GM21528 (cell line): ENCODE measurements at regions not wholly inside any gene's neighbourhood (a gene's known extent, or its start where the extent isn't known, plus 50 kb on each side); places are given as distances from the start of the nearest gene placed in this dataset.
"Not testable (repeated sequence)": the region's sequence is repeated elsewhere in the genome, so short reads cannot be mapped to it uniquely, and the experiment has no call there.

Experiments
- ATAC-seq: cut with Tn5 transposase; IDR thresholded peaks from one replicate; pipeline ENCODE4 v1.9.1; 2021; ENCODE audit warnings: mild to moderate bottlenecking, moderate library complexity; ENCODE audit not compliant: unreplicated experiment, low FRiP score

DNA sequence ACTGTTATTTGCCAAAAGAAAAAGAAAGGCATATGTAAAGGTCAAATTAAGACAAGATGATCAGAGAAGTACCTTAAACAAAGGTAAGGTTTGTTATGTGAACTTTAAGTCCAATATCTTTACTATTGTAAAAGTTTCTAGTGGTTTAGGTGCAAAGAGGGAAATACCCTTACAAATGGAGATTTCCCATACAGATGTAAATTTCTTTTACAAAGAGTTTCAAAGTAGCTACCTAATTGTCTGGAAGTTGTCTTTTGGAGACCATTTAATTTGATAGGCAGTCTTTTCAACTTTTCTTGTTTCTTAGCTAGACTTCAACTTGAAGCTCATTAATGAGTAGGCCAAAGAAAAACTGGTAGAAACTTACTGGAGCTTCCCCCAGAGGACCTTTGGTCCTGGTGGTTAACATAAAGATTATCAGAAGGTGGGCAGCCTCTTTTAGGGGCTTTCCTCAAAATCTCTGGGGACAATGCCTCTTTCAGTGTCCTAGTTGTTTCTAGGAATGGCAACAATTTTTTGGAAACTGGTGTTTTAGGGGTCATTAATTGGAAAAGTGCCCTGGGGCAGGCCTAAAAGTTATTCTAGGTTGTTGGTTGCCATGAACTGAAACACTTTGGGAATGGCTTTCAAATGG is 297.3 kb downstream of the GUCY2F start:
- no peak for ATAC-seq

DNA sequence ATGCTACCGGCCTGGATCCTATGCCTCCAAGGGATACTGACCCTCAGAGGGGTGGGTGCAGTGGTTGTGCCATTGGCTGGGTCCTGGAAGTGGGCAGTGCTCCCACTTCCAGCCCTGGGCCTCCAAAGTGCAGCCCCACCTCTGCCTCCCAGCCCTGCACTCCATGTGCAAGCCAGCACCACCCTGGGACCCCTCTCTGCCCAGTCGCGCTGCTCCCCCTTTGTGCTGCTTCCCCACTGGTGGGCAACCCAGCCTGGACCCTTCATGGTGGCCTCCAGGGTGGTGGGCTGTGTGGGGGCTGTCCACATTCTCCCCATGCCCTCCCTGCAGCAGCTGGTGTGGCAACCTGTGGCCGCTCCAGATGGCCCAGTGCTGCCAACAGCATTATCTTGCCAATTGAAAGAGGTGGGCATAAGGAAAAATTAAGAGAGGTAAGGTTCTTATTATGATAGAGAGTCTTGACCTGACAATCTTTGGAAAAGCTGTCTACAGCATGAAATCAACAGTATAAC is 309.7 kb downstream of the GUCY2F start:
- no peak for ATAC-seq

DNA sequence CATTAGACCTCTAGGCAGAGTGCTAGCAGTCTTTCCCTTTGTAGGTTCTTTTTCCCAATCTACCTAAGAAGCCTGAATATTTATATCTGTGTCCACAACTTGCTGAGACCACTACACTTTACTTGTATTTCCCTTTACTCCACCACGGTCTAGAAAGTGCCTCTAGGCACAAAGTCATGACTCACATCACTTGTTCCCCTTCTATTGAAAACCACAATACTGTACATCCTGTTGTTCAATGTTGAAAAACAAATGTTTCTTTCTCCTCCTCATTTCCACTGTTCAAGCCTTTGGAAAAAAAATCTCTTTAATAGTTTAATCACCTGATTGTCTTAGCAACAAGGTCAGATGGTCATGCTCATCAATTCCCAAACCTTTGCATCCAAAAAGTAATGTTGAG is 326.7 kb downstream of the GUCY2F start:
- ATAC-seq = no peak

DNA sequence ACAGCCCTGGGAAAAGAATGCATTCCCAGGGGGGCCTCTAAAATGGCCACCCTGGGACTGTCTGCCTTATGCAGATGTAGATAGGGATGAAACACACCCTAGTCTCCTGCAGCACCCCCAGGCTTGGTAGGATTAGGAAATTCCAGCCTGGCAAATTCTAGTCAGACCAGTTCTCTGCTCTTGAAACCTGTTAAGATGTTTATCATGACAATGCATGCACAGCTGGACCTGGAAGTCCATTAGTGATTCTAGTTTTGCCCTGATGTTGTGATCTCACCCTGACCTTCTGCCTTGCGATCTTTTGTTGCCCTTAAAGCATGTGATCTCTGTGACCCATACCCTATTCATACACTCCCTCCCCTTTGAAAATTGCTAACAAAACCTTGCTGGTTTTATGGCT is 337.7 kb downstream of the GUCY2F start:
- ATAC-seq = not testable (repeated sequence)

DNA sequence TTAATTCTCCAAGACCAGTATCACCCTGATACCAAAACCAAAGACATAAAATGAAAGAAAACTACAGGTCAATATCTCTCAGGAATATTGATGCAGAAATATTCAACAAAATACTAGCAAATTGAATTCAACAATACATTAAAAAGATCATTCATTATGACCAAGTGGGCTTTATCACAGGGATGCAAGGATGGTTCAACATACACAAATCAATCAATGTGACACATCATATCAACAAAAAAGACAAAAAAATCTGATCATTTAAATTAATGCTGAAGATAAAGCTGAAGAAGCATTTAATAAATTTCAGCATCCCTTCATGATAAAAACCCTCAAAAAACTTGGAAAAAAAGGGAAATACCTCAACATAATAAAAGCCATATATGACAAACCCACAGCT is 341.4 kb downstream of the GUCY2F start:
- ATAC-seq = no peak

GRCh38 chrX:109134777-109135176 is 347.1 kb downstream of the GUCY2F start:
- no peak for ATAC-seq

GRCh38 chrX:109125304-109125703 is 356.6 kb downstream of the GUCY2F start:
- no peak for ATAC-seq

- ATAC-seq = no peak
Observed at GRCh38 chrX:109089359-109089758, 353.0 kb upstream of the IRS4 start.

DNA sequence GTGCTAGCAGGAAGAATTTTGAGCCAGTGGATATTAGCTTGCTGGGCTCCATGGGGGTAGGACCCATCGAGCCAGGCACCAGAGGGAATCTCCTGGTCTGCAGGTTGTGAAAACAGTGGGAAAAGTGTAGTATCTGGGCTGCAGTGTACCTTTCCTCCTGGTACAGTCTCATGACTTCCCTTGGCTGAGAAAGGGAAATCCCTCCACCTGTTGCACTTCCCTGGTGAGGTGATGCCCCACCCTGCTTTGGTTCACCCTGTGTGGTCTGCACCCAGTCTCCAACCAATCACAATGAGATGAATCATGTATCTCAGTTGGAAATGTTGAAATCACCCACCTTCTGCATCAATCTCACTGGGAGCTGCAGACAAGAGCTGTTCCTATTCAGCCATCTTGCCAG is 341.4 kb upstream of the IRS4 start:
- no peak for ATAC-seq

- ATAC-seq = not testable (repeated sequence)
Observed at GRCh38 chrX:109054181-109054581, 317.8 kb upstream of the IRS4 start.

DNA sequence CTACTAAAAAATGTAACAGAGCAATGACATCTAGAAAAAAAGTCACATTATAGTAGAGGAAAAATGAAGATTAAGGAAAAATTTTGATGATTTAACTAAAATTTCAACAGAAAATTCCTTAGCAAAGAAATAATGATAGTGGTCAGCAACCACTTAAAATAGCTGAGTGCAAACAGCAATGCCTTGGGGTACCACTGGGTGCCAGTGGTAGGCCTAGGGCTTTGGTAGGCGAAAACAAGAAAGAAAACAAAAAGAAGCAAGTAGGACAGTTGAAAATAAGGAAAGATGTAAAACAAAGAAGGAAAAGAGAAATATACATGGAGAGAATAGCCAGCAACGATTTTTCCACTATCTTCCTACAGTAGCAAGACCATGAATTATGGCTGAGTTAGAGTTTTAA is 313.5 kb upstream of the IRS4 start:
- no peak for ATAC-seq

DNA sequence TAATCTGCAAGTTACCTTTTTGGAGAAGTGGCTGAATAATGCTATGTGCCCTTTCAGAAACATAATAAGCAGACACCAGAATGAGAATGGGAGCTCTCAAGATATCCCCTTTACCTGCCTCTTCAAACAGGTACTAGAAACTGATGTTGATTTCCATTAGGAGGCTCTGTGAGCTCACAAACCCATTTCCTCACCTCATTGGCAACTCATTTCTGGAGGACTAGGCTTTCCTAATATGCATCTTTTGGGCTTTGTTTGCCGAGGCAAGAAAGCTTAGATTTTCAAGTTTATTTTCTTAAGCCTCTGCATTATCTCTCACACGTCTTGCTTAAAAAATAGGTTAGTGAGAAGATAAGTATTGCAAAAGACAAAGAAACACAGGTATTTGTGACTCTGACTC is 313.1 kb upstream of the IRS4 start:
- no peak for ATAC-seq

DNA sequence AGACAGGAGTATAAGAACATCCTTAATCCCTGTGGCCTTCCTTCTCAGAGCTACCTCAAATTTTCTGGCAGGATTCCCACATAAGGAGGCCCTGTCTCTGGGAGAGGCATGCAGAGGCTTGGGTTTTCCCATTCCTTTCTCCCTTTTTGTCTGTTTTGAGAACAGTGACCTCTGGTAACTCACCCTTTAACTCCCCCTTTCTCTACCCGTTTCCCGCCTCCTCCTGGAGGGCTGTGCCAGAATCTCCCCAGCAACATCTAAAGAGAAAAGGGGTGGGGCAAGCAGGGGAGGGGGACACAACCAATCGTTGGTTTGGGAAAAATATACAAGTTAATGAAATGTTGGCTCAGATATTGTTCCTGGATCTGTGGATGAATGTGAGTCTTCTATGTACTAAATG is 303.7 kb upstream of the IRS4 start:
- ATAC-seq = no peak

- no peak for ATAC-seq
Observed at GRCh38 chrX:109036624-109037023, 300.3 kb upstream of the IRS4 start.

- ATAC-seq = no peak
Observed at GRCh38 chrX:108993909-108994308, 257.5 kb upstream of the IRS4 start.

- ATAC-seq = not testable (repeated sequence)
Observed at GRCh38 chrX:108972899-108973298, 236.5 kb upstream of the IRS4 start.

- no peak for ATAC-seq
Observed at GRCh38 chrX:108947205-108947604, 210.8 kb upstream of the IRS4 start.

GRCh38 chrX:108946531-108946930 is 210.2 kb upstream of the IRS4 start:
- ATAC-seq = no peak

GRCh38 chrX:108945883-108946523 is 209.6 kb upstream of the IRS4 start:
- no peak for ATAC-seq

- ATAC-seq = no peak
Observed at GRCh38 chrX:108914791-108915190, 178.4 kb upstream of the IRS4 start.

DNA sequence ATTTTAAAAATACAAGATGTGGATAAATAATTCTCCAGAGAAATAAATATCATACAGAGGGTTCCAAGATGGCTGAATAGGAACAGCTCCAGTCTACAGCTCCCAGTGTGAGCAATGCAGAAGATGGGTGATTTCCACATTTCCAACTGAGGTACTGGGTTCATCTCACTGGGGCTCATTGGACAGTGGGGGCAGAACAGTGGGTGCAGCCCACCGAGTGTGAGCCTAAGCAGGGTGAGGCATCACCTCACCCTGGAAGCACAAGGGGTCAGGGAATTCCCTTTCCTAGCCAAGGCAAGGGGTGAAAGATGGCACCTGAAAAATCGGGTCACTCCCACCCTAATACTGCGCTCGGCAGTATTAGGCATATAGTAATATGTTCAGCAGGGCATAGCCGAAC is 167.5 kb upstream of the IRS4 start:
- ATAC-seq = not testable (repeated sequence)

GRCh38 chrX:108900333-108900732 is 164.0 kb upstream of the IRS4 start:
- ATAC-seq = no peak
